GM10266 (cell line): ENCODE measurements at regions not wholly inside any gene's neighbourhood (a gene's known extent, or its start where the extent isn't known, plus 50 kb on each side); places are given as distances from the start of the nearest gene placed in this dataset.
"Not testable (repeated sequence)": the region's sequence is repeated elsewhere in the genome, so short reads cannot be mapped to it uniquely, and the experiment has no call there.

Source experiments
- DNase-seq: peaks from one replicate; pipeline ENCODE4 v3.0.0; 2012; ENCODE audit errors: extremely low spot score
- CTCF ChIP-seq: IDR thresholded peaks from 2 replicates; pipeline ENCODE4 v1.5.1; 2012; ENCODE audit warnings: mild to moderate bottlenecking, low read depth; ENCODE audit not compliant: control insufficient read depth, insufficient read depth; ENCODE audit errors: missing control alignments

- DNase-seq = no peak
- no peak for TF ChIP-seq CTCF
Measured at GRCh38 chr1:5611431-5611830, 380.8 kb downstream of the NPHP4 start.

GRCh38 chr1:5610432-5610831 is 381.8 kb downstream of the NPHP4 start:
- no peak for TF ChIP-seq CTCF

GRCh38 chr1:5603353-5604104 is 388.7 kb downstream of the NPHP4 start:
- DNase-seq = no peak
- TF ChIP-seq CTCF = no peak

More at GRCh38 chr1:5610432-5610831, 381.8 kb downstream of the NPHP4 start:
- no peak for DNase-seq

GRCh38 chr1:5602718-5603117 is 389.5 kb downstream of the NPHP4 start:
- not testable (repeated sequence) for DNase-seq

GRCh38 chr1:5601516-5601915 is 390.7 kb downstream of the NPHP4 start:
- TF ChIP-seq CTCF = no peak
- DNase-seq = no peak

GRCh38 chr1:5599541-5599940 is 392.7 kb downstream of the NPHP4 start:
- no peak for TF ChIP-seq CTCF
- no peak for DNase-seq

- no peak for DNase-seq
- no peak for TF ChIP-seq CTCF
Measured at GRCh38 chr1:5598824-5599395, 393.3 kb downstream of the NPHP4 start.
